HG03097 (cell line): ENCODE measurements at regions not wholly inside any gene's neighbourhood (a gene's known extent, or its start where the extent isn't known, plus 50 kb on each side); places are given as distances from the start of the nearest gene placed in this dataset.

Experiments used
- ATAC-seq: cut with Tn5 transposase; IDR thresholded peaks from one replicate; pipeline ENCODE4 v1.9.1; 2021; ENCODE audit not compliant: unreplicated experiment, low FRiP score

DNA sequence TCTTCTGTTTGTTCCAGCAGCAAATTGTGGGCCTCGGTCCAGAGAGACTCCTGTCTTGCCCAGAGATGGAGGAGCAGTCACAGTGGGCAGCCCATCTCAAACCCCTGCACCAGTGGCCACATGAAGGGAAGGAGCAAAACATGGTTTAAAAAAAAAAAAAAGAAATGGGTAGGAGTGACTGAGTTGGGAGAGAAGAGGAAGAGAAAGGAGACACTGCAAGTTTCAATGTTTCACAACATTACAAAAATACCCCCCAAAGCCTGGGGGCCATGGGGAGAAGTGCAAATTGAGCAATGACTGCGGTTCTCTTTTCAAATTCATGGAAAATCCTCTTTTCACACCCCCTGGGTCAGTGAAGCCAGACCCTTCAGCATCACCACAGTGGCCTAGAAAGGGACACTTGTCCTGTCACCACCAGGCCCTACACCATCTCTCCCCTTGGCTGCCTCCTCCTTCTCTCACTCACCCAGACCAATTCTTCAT is 117.1 kb downstream of the ZFP36L2 start:
- ATAC-seq, result no peak

- ATAC-seq, result no peak
Measured at GRCh38 chr2:43107679-43108078, 118.7 kb downstream of the ZFP36L2 start.

- ATAC-seq, result no peak
Measured at GRCh38 chr2:43106559-43107527, 119.6 kb downstream of the ZFP36L2 start.

DNA sequence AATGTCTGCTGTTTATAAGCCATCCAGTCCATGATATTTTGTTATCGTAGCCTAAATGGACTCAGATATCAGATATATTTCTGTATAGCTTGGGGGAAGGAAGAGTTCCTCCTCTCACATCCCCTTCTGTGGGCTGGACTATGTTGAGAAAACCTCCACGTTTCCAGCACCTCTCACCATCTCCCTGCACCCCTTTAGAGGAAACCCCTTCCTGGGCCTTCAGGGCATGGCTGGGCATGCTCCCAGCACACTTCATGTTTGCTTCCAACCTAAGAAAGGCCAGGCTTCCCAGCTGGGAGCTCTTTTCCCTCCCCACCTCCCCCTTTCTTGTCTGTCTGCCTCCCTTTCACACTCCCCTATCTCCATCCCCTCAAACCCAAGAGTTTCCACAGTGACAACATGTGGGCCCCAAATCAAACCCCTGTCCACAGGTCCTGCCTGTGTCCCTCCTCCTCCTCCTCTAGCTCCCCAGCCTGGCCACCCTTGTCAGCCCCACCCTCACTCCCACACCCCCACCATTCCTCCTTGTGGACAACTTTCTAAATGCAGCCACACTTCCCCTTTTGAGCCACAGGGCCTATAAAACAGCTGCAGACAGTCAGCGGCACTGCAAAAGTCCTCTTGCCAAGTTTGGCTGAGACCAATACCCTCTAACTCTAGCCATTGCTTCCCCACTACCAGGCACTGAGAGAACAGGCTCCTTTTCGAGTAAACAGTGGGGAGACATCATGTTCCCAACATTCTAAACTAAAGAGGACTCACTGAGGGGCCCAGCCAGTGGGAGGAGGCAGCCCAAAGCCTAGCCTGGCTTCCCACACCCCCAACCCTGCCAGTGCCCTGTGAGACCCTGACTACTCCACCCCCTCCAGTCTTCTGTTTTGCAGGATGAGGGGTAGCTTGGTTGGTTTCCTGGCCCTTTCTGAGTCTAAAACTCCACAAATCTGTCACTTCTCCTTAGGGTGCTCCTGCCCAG is 120.5 kb downstream of the ZFP36L2 start:
- ATAC-seq, result no peak

DNA sequence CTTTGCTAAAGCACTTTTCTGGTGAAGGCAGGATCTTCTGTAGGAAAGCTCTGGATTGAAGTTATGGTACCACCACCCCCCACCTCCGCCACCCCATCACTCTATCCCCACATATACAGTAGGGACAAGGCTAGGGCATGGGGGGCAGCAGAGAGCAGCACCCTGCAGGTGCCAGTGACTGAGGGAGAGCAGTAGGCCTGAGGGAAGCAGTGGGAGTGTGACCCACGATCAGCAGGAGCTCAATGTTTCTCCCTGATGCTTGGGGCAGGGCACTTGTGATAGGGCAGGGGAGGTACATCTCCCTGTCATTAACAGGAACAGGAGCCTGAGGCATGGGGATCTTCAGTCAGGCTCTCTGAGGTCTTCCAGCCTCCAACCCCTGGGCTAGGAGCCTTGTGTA is 121.6 kb downstream of the ZFP36L2 start:
- no peak for ATAC-seq

DNA sequence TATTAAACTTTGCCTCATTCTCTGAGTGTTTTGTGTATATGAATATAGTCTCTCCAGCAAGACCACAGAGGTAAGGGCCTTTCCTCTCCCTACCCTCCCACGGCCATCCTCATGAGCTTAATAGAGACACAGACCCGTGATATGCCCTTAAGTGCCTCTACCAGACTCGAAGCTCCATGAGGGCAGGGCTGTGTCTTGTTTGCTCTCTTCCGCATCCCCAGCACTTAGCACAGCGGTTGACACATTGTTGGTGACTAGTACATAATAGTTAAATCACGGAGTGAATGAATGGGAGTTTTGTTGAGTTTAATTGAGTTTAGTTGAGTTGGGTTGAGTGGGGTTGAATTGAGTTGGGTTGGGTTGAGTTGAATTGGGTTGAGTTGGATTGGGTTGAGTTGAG is 122.3 kb downstream of the ZFP36L2 start:
- ATAC-seq, result no peak

GRCh38 chr2:43103093-43103404 is 123.4 kb downstream of the ZFP36L2 start:
- no peak for ATAC-seq

DNA sequence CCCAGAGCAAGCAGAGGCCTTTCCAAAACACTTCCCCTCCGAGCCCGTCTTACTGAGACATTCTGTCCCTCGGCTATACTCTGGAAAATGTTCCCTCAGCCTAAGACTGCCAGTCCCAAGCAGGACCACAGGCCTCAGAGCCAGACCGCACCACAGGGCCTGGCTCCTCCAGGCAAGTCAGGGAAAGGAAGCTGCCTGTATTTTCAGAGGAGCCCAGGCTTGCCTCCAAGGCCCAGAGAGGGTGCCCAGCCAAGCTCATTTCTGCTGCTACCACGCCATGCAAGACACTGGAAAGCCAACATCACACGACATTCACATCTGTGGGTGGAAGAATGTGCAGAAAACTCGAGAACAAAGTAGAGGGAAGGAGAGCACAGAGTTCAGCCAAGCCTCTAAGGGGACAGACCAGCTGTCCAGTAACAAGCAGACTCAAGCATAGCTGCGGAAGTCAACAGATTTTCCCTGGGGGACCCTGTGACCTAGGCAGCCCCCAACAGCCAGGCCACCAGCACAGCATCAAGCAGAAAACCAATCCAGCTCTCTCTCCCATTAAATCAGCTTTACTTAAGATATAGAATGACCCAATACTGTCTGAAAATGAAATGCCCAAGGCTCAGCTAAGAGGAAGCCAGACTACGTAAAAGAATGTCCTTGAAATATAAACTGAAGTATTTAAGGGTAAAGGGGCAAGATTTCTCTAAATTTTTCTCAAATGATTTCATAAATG is 123.9 kb downstream of the ZFP36L2 start:
- ATAC-seq, result no peak

DNA sequence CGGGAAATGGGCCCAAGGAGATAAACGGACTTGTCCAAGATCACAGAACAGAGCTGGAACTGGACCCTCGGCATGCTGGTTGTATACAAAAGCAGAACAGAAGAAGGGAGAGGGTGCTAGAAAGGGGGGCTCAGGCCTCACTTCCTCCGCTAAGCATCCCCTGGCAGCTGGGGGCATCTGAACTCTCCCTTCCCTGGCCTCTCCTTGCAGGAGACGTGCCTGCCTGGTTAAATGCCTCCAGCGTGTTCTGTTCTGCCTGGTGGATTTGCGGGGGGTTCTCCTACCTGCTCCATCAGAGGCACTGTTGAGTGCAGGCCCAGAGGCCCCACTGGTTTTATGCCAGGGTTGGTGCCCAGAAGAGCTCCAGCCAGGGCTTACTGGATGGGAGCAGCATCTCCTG is 124.7 kb downstream of the ZFP36L2 start:
- no peak for ATAC-seq

- no peak for ATAC-seq
Measured at GRCh38 chr2:43100883-43101662, 125.3 kb downstream of the ZFP36L2 start.

DNA sequence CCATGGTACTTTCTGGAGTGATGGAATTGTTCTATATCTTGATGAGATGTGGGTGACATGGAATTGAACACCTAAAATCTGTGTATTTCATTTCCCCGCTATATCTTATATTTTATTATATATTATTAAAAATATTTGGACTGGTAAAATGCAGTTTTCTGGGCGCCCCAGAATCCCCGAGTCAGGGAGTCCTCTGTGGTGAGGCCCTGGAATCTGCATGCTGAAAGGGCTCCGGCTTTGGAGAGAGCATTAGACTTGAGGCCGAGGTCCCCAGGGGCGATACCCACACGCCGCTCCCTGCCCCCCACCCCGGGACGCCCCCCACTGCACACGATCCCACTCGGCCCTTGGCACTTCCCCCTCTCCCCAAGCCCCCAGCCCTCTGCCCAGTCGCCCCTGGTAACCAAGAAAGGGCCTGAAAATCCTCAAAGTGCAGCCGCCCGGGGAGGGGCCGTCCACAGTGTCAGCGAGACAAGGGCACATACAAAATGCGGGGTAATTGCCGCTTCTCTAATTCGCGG is 126.0 kb downstream of the ZFP36L2 start:
- ATAC-seq, result no peak

DNA sequence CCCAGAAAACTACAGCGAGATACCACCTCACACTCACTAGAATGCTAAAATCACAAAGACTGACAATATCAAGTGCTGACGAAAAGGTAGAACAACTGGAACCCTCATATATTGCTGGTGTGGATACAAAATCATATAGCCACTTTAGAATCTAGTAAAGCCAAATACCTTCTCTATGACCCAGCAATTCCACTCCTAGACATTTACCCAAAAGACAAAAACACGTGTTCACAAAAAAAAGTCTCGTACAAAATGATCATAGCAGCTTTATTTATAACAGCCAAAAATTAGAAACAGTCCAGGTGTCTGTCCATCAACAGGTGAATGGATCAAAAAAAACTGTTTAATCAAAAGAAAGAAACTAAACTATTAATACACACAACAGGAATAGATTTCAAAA is 126.6 kb downstream of the ZFP36L2 start:
- ATAC-seq, result no peak

DNA sequence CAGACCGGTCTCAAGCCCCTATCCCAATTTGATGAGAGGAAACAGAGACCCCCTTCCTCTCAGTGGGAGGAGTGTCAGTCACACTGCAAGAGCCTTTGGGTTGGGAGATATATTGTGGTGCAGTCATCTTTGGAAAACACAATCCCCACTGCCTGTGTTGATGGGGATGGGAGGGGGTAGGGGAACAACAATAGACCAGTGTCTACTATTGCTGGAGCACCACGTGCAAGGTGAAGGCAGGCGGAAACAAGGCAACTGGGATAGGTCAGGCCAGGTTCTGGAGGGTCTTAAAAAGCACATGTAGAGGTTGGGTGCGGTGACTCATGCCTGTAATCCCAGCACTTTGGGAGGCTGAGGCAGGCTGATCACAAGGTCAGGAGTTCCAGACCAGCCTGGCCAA is 127.9 kb downstream of the ZFP36L2 start:
- no peak for ATAC-seq

- ATAC-seq, result no peak
Measured at GRCh38 chr2:43097644-43098408, 128.6 kb downstream of the ZFP36L2 start.

- ATAC-seq, result no peak
Measured at GRCh38 chr2:43095533-43096295, 130.7 kb downstream of the ZFP36L2 start.

DNA sequence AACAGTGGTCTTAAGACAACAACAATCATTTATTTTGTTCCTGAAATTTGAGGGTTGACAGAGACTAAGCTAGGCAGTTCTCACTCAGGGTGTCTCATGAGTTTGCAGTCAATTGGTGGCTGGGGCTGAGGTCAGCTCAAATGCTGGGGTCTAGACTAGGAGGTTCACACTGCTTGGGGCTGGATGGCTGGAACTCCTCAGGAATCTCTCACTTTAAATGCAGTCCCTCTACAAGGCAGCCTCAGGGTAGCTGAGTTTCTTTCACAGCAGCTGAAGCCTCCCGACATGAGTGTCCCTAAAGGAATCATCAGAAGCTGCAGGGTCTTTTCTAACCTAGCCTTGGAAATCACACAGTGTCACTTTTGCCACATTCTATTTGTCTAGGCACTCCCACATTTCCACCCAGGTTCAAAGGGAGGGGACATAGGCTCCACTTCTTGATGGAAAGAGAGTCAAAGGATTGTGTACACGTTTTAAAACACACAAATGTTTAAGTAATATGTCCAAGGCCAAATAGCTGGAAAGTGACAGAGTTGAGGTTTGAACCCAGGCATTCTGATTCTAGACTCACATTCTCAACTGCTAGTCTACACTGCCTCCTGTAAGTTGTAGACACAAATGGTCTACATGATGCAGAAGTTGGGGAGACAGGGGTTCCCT is 133.8 kb downstream of the ZFP36L2 start:
- ATAC-seq, result no peak

GRCh38 chr2:43090317-43090716 is 136.1 kb downstream of the ZFP36L2 start:
- ATAC-seq, result no peak
